Astrocyte (in vitro differentiated cells and primary cell): ENCODE measurements at regions not wholly inside any gene's neighbourhood (a gene's known extent, or its start where the extent isn't known, plus 50 kb on each side); places are given as distances from the start of the nearest gene placed in this dataset.

Experiments used
- DNase-seq: peaks from one replicate; pipeline ENCODE4 v3.0.0-alpha.2; 2010; ENCODE audit warnings: low read depth
- FAIRE-seq: peaks from 2 replicates; lab custom pipeline; 2011; peaks lifted over from hg19 to GRCh38; lab: Jason Lieb, UNC
- H2AFZ ChIP-seq: 2 replicates; pipeline ENCODE4 v1.6.0; 2012; ENCODE audit warnings: low read depth, low read length, inconsistent platforms
- H3K27ac ChIP-seq: 2 replicates; pipeline ENCODE4 v1.5.1; 2011; ENCODE audit warnings: low read depth, low read length, inconsistent platforms
- H3K27me3 ChIP-seq: 2 replicates; pipeline ENCODE4 v1.6.0; 2011; ENCODE audit warnings: low read length, inconsistent platforms; ENCODE audit not compliant: insufficient read depth
- H3K36me3 ChIP-seq: 2 replicates; pipeline ENCODE4 v1.5.1; 2011; ENCODE audit warnings: low read length, inconsistent platforms; ENCODE audit not compliant: insufficient read depth
- H3K4me1 ChIP-seq: 2 replicates; pipeline ENCODE4 v1.5.1; 2011; ENCODE audit warnings: low read length, inconsistent platforms; ENCODE audit not compliant: insufficient read depth
- H3K4me2 ChIP-seq: 2 replicates; pipeline ENCODE4 v1.6.0; 2012; ENCODE audit warnings: low read length, inconsistent platforms
- H3K4me3 ChIP-seq: 2 replicates; pipeline ENCODE4 v1.5.1; 2011; ENCODE audit warnings: low read depth, mild to moderate bottlenecking, low read length, inconsistent platforms; ENCODE audit not compliant: insufficient read depth
- H3K79me2 ChIP-seq: 2 replicates; pipeline ENCODE4 v1.6.0; 2012; ENCODE audit warnings: mild to moderate bottlenecking, low read length, inconsistent platforms; ENCODE audit not compliant: insufficient read depth
- H3K9ac ChIP-seq: 2 replicates; pipeline ENCODE4 v1.6.0; 2012; ENCODE audit warnings: mild to moderate bottlenecking, low read length, inconsistent platforms
- H3K9me3 ChIP-seq: 2 replicates; pipeline ENCODE4 v1.5.1; 2012; ENCODE audit warnings: low read depth, mild to moderate bottlenecking, low read length, inconsistent platforms; ENCODE audit not compliant: insufficient read depth
- H4K20me1 ChIP-seq: 2 replicates; pipeline ENCODE4 v1.6.0; 2012; ENCODE audit warnings: low read length, inconsistent platforms; ENCODE audit not compliant: insufficient read depth
- H3K27ac Mint-ChIP-seq: one replicate; pipeline ENCODE4 v1.8.0; 2021; ENCODE audit warnings: mild to moderate bottlenecking, mixed read lengths; ENCODE audit not compliant: unreplicated experiment
- H3K27me3 Mint-ChIP-seq: one replicate; pipeline ENCODE4 v1.8.0; 2021; ENCODE audit warnings: low read depth, mixed read lengths; ENCODE audit not compliant: unreplicated experiment
- H3K36me3 Mint-ChIP-seq: one replicate; pipeline ENCODE4 v1.8.0; 2021; ENCODE audit warnings: low read depth, mixed read lengths; ENCODE audit not compliant: unreplicated experiment
- H3K4me1 Mint-ChIP-seq: one replicate; pipeline ENCODE4 v1.8.0; 2021; ENCODE audit warnings: low read depth, mixed read lengths; ENCODE audit not compliant: unreplicated experiment
- H3K4me3 Mint-ChIP-seq: one replicate; pipeline ENCODE4 v1.8.0; 2021; ENCODE audit warnings: mild to moderate bottlenecking, moderate library complexity, mixed read lengths; ENCODE audit not compliant: unreplicated experiment
- H3K9me3 Mint-ChIP-seq: one replicate; pipeline ENCODE4 v1.8.0; 2021; ENCODE audit warnings: mild to moderate bottlenecking, mixed read lengths; ENCODE audit not compliant: unreplicated experiment
- EZH2 ChIP-seq: IDR thresholded peaks from 2 replicates; pipeline ENCODE4 v1.6.1; 2012; ENCODE audit warnings: mild to moderate bottlenecking, low read length, inconsistent platforms; ENCODE audit not compliant: insufficient read depth
- TF ChIP-seq, protein P1 (sequence below): IDR thresholded peaks from 2 replicates; pipeline ENCODE4 v1.5.1; 2011; ENCODE audit warnings: low read depth, mild to moderate bottlenecking, inconsistent platforms, low read length, moderate library complexity; ENCODE audit not compliant: insufficient read depth

DNA sequence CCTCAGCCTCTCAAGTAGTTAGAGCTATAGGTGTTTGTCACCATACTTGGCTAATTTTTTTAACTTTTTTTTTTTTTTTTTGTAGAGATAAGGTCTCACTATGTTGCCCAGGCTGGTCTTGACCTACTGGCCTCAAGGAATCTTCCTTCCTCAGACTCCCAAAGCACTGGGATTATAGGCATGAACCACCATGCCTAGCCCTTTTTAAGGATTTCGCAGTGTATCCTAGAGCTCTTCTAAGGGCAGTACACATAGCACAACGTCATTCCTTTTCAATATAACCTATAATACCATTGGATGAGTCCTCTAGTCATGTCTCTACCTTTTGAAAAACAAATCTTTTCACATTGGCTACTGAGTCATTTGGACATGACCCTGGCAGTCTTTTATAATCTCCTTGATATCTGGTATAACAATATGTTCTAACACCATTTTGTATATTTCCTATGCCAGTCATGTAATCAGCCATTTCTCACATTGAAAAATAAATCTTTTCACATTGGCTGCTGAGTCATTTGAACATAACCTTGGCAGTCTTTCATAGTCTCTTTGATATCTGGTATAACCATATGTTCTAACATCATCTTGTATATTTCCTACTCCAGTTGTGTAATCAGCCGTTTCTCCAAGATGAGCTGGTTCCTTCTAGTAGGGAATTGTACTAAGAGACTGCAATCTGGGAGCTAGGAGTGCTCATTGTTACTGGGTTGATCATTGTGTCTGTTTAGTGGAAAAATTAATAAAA, 944.7 kb downstream of the MCTP2 start:
- FAIRE-seq = peak; percentile 37

GRCh38 chr15:95176794-95177577, 945.6 kb downstream of the MCTP2 start:
- no peak overlapping the region for H3K27ac ChIP-seq
- H3K9ac ChIP-seq = no peak overlapping the region
- no peak for FAIRE-seq

More for the DNA sequence above, 944.7 kb downstream of the MCTP2 start:
- peak; percentile 70 for DNase-seq
- H3K27me3 ChIP-seq = no peaks in the 10 kb centered on the region
- H3K4me3 ChIP-seq = no peak overlapping the region
- H3K9ac ChIP-seq = no peak overlapping the region
- H2AFZ ChIP-seq = no peak overlapping the region
- H3K79me2 ChIP-seq = no peaks in the 10 kb centered on the region
- Mint-ChIP-seq H3K27ac (no peak overlapping the region), H3K4me1 (no peaks in the 10 kb centered on the region), H3K27me3 (no peaks in the 10 kb centered on the region), H3K36me3 (no peaks in the 10 kb centered on the region), H3K4me3 (no peak overlapping the region), H3K9me3 (peaks cover 5% of the 10 kb centered on the region)
- H3K9me3 ChIP-seq = no peaks in the 10 kb centered on the region
- TF ChIP-seq EZH2 = no peak
- H3K36me3 ChIP-seq = no peaks in the 10 kb centered on the region
- no peaks in the 10 kb centered on the region for H3K4me1 ChIP-seq
- H3K4me2 ChIP-seq = no peak overlapping the region
- H3K27ac ChIP-seq = no peak overlapping the region
- no peaks in the 10 kb centered on the region for H4K20me1 ChIP-seq

DNA sequence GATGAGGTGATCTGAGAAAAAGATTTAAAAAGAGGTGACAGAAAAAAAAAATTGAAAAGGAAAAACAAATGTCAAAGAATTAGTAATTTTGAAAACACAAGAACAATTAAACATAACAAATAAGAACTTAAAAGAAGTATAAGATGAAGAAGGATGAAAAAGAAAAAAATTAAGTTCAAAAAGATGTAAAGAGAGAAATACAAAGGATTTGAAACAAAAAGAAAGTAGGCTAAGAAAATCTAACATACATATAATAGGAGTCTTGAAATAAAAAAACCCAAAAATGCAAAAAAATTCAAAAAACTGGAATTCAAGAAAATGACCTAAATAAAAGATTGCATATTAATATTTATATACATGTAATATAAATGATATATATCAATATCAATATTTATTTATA, 949.2 kb downstream of the MCTP2 start:
- no peak overlapping the region for H3K4me3 ChIP-seq
- H3K4me1 ChIP-seq = no peaks in the 10 kb centered on the region
- H3K4me2 ChIP-seq = no peak overlapping the region
- no peak for DNase-seq
- no peaks in the 10 kb centered on the region for H3K79me2 ChIP-seq
- H3K36me3 Mint-ChIP-seq = no peaks in the 10 kb centered on the region
- H3K27me3 ChIP-seq = no peaks in the 10 kb centered on the region
- no peak for FAIRE-seq
- no peak overlapping the region for H3K4me3 Mint-ChIP-seq
- H3K9ac ChIP-seq = no peak overlapping the region
- no peak overlapping the region for H3K27ac Mint-ChIP-seq
- no peaks in the 10 kb centered on the region for H3K4me1 Mint-ChIP-seq
- TF ChIP-seq, protein P1, sequence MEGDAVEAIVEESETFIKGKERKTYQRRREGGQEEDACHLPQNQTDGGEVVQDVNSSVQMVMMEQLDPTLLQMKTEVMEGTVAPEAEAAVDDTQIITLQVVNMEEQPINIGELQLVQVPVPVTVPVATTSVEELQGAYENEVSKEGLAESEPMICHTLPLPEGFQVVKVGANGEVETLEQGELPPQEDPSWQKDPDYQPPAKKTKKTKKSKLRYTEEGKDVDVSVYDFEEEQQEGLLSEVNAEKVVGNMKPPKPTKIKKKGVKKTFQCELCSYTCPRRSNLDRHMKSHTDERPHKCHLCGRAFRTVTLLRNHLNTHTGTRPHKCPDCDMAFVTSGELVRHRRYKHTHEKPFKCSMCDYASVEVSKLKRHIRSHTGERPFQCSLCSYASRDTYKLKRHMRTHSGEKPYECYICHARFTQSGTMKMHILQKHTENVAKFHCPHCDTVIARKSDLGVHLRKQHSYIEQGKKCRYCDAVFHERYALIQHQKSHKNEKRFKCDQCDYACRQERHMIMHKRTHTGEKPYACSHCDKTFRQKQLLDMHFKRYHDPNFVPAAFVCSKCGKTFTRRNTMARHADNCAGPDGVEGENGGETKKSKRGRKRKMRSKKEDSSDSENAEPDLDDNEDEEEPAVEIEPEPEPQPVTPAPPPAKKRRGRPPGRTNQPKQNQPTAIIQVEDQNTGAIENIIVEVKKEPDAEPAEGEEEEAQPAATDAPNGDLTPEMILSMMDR = no peak
- no peak for TF ChIP-seq EZH2
- no peaks in the 10 kb centered on the region for H3K27me3 Mint-ChIP-seq
- no peak overlapping the region for H3K27ac ChIP-seq
- H3K9me3 Mint-ChIP-seq = peaks cover 5% of the 10 kb centered on the region
- no peaks in the 10 kb centered on the region for H3K9me3 ChIP-seq
- no peaks in the 10 kb centered on the region for H4K20me1 ChIP-seq
- H2AFZ ChIP-seq = no peak overlapping the region
- no peaks in the 10 kb centered on the region for H3K36me3 ChIP-seq

More at GRCh38 chr15:95176794-95177577, 945.6 kb downstream of the MCTP2 start:
- Histone ChIP-seq H3K4me2 (no peak overlapping the region), H3K79me2 (no peaks in the 10 kb centered on the region), H2AFZ (no peak overlapping the region), H3K36me3 (no peaks in the 10 kb centered on the region), H3K4me1 (no peaks in the 10 kb centered on the region), H3K9me3 (no peaks in the 10 kb centered on the region), H4K20me1 (no peaks in the 10 kb centered on the region), H3K27me3 (no peaks in the 10 kb centered on the region), H3K4me3 (no peak overlapping the region)
- Mint-ChIP-seq H3K4me1 (no peaks in the 10 kb centered on the region), H3K27ac (no peak overlapping the region), H3K4me3 (no peak overlapping the region), H3K9me3 (peaks cover 5% of the 10 kb centered on the region), H3K36me3 (no peaks in the 10 kb centered on the region), H3K27me3 (no peaks in the 10 kb centered on the region)
- TF ChIP-seq, protein P1 = no peak
- TF ChIP-seq EZH2 = no peak
- DNase-seq = no peak
